ENCODE measurements at regions not wholly inside any gene's neighbourhood (a gene's known extent, or its start where the extent isn't known, plus 50 kb on each side); places are given as distances from the start of the nearest gene placed in this dataset.

DNA sequence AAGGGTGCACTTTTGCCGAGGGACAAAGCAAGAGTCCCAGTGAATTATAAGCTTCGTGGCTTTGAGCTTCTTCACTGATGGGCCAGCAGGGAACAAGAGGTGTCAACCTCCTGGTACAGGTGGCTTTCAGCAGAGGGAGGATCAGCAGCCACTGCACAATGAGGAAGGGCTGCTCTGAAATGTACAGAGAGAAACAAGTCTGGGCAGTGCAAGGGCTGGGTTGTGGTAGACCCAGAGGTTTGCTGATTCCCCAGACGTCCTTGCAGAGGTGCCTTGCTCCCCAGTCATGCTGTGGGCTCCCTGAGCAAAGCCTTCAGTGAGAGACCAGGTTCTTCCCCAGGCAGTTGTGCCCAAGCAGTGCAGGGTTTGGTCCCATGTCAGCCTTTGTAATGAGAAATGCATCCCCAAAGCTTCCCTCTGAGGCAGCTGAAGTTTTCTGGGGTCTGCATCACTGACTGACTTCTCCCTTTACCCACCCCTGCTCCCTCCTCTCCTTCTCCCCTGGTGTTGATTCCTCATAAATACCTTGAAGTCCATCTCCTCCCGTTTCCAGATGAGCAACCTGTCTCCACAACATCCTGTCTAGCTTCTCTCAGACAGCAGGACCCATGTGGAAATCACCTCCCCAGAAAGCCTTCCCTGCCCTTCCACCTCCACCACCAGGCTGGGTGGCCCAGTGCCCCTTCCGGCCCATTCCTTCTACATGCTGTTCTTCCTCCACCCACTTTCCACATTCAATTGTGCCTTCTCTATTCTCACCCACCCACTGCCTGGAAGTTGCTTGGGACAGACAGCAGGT, 599.6 kb upstream of the ADAMTS16 start:
- no peak for DNase-seq

DNA sequence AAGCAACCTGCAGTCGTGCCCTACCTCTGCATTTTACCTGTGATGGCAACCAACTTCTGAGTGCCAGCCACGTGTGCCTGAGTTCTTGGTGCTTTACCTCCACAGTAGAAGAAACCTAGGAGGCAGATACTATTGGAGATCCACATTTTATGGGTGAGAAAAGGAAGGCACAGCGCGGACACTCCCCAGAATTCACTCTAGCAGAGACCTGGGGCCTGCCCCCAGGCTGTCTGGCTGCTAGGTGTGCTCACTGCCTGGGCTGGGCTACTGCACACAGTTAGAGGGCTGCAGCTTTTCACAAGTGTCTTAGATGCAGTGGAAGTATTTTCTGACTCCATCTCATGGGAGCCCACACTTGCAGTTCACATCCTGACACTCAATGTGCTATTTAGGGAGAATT, 598.8 kb upstream of the ADAMTS16 start:
- no peak for DNase-seq

DNA sequence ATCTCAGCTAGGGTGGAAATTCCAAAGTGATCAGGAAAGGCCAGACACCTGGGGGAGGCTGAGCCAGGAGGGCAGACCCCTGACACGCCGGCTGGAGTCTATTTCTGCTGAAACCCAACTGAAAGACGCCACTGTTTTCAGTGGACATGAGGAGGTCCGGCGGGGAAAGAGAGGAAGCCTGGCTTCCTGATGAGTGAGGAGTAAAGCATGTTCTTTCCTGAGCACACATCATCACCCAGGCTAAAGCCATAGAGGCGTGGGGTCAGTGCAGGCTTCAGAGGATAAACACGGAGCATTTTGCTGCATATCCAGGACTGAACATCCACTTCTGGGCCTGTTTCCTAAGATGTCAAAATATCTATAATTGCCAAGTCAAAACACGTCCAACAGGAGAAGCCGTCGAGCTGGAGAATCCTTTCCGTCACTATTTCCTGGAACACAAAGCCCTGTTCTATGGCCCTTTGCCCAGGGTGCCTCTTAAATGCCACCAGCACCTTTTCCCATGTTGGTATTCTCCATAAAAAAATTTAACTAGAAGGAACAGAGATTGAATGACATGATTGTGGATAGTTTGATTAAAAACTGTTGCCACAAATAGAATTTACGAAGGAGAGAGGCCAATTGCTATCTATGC, 597.9 kb upstream of the ADAMTS16 start:
- no peak for DNase-seq

DNA sequence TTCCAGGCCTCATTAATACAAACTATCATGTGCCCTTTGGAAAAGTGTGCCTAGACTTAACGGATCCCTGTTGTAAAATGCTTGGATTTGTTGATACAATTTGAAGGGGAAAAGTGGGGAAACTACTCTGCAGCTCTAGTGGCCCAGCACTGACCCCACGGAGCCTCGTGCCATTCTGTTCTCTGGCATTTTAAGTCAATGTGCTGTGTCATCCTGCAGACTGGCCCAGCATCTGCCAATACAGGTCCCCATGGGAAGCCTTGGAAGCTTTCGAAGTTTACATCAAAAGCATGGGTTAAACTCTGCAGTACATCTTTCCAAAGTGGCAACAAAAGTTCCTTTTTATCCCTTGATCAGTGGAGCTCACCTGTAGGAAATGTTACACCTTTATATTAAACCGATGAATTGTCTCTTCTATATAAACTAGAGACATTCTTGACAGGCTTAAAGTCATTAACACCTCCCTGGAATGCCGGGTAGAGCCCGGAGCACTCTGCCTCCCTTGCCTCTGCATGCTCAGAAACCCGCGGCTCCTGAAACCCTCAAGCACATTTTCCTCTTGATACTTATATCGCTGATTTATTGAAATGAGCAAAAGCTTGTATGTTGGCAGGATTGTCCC, 596.0 kb upstream of the ADAMTS16 start:
- DNase-seq = no peak

DNA sequence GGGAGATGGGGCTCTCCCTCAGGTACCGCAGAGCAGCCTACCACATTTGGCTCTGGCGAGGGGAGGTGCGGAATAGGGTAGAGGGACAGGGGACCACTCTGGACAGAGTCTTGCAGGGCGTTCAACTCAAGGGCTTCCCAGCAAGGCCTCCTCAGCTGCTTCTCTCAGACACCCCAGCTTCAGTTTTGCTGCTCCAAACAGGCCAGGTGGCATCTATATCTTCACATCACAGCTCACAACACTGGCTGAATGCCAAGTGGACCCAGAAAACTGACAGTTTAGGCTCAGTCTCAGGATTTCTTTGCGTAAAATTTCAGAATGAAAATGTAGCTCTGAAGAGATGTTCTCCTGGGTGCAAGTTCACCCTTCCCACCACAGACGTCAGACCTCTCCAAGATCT, 592.6 kb upstream of the ADAMTS16 start:
- DNase-seq = no peak

DNA sequence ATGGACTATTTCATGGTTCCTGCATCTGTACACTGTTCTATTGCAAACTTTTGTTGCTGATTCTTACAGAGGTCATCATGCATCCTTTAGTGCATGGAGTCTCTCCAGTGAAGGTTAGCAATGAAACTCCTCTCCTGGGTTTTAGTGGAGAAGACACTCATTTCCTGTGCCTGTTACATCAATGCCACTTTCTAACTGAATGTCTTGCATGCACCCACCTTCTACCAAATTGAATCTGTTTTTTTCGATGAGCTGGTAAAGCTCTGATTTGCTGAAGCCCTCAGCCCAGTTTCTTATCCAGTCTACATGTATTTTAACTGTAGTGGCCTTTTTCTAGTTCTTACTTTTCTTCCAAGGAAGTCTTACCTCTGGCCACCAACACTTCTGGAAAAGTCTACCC, 591.8 kb upstream of the ADAMTS16 start:
- DNase-seq = no peak

DNA sequence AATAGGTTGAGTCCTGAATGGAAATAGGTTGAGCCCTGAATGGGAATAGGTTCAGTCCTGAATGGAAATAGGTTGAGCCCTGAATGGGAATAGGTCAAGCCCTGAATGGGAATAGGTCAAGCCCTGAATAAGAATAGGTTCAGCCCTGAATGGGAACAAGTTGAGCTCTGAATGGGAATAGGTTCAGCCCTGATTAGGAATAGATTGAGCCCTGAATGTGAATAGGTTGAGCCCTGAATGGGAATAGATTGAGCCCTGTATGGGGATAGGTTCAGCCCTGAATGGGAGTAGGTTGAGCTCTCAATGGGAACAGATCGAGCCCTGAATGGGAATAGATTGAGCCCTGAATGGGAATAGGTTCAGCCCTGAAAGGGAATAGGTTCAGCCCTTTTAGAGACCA, 590.8 kb upstream of the ADAMTS16 start:
- DNase-seq = no peak

DNA sequence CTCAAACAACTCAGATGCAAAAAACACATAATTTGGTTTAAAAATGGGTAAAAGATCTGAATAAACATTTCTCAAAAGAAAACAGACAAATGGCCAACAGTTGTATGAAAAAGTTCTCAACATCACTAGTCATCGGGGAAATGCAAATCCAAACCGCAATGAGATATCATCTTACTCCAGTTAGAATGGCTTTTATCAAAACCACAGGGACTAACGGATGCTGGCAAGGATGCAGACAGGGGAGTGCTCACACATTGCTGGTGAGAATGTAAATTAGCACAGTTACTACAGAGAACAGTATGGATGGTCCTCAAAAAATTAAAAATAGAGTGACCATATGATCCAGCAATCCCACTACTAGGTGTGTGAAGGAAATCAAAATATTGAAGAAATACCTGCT, 589.1 kb upstream of the ADAMTS16 start:
- DNase-seq = no peak

DNA sequence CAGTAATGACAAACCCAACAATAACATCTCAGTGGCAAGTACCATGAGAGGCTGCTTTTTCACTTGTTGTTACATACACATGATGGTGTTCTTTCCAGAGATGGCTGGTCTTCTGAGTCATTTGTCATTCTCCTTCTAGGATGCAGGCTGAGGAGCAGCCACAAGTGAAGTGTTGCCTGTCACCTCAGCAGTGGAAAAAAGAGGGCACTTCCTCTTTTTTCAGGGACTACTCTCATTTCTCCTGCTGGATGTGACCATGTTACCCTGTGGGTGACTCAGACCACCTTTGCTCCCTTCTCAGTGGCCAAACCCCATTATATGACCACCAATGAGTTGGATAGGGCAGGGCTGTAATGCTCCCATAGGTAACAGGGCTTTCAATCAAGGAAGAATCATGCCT, 587.0 kb upstream of the ADAMTS16 start:
- no peak for DNase-seq

DNA sequence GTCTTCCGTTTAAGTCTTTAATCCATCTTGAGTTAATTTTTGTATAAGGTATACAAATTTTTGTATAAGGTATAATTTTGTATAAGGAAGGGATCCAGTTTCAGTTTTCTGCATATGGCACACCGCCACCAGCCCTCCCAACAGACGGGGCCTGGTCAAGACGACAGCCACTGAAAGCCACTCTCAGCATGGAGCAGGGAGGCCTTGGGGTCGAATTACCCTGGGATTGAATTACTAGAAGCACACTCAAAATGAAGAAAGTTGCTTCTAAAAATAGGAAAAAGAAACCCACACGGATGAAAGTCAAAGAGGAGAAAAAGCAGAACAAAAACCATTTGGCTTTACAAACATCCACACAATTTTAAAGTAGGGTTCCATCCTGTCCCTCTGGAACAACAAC, 586.2 kb upstream of the ADAMTS16 start:
- no peak for DNase-seq

DNA sequence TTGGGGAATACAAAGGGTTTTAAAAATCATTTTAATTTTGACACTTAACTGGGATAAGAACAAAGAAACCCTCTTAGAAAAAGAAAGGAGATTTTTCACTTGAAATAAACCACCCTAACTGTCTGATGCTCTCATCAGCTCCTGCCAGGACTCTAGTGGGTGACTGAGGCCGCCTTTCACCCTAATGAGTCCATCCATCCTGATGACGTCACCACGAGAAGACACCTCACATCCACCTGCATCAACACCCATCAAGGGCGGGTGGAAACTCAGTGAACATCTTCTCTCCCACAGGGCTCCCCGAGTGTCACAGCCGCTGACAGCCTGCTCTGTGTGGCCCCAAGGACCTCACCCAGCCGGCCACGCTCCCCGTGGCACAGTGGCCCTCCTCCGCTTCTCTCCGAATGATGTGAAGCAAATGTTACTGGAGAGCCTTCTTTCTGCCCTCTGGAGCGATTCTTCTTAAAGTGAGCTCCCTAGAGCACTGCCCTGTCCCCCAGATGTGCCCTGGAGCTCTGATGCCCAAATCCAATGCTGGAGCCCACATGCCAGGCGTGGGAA, 584.3 kb upstream of the ADAMTS16 start:
- no peak for DNase-seq

DNA sequence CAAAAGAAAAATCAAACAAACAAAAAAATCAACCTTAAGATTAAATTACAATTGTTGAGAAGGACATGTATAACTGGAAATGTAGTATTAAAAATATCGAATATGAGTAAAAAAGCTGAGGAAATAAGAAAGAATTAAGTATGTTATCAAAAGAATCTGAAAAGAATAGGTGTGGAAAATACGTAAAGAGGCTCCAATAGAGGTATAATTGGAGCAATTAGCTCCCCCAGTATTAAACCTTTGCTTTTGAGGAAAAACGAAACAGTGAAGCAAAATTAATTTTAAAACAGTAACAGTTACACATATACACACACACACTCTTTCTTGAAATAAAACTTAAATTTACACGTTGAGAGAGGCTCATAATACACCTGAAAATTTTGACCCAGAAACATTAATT, 578.7 kb upstream of the ADAMTS16 start:
- no peak for DNase-seq

DNA sequence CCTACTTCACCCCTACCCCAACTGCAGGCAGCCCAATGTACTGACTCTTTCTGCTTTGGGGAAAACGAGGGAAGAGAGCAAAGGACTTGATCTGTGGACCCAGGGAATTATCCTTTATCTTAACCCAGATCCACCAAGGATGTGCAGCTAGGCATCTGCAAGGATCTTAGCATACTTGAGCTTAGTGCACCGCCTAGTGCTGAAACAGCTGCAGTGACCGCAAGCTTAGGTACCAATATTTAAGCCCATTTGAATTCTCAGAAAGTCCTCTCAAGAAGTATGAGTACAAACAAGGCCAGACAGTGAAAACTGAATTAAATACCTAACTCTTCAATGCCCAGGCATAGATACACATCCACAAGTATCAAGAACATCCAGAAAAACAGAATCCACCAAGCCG, 576.7 kb upstream of the ADAMTS16 start:
- DNase-seq = no peak

DNA sequence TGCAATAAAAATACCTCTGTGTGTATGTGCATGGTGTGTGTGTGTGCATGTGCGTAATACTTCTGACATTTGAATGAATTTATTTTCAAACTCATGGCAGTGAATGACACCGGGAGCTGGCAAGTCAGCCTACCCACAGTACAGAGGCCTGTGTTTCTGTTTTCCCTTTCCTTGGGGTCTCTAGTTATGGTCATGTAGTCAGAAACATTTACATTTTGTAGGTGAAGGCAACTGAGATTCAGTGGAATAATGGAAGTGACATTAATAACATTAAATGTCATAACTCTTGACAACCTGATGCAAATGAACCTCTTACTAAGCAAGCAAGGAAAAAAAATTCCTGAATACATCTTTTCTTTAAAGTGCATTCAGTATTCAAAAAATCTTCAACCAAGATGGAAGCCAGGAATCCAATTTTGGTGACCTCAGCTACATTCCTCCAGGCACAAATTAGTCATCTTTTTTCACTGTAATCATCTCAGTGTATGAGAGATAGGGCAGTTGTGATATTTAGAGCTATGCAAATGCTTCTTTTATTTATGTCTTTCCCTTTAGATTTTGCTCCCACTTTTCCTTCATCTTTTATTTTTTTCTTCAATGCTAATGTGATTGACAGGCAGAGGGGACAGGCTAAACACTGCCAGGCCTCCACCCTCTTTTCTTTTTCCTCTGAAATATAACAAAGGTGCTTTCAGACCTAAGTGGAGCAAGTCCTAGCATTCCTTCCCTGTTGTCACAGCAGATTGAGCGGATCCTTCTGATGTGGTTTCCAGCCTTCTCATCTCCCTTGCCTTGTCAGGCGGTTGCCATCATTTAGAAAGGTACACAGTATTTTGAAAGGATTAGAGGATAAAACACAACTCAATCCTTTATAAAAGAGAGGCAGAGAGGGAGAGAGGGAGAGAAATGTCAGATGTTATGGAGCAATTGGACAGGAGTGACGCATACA, 569.8 kb upstream of the ADAMTS16 start:
- no peak for DNase-seq

DNA sequence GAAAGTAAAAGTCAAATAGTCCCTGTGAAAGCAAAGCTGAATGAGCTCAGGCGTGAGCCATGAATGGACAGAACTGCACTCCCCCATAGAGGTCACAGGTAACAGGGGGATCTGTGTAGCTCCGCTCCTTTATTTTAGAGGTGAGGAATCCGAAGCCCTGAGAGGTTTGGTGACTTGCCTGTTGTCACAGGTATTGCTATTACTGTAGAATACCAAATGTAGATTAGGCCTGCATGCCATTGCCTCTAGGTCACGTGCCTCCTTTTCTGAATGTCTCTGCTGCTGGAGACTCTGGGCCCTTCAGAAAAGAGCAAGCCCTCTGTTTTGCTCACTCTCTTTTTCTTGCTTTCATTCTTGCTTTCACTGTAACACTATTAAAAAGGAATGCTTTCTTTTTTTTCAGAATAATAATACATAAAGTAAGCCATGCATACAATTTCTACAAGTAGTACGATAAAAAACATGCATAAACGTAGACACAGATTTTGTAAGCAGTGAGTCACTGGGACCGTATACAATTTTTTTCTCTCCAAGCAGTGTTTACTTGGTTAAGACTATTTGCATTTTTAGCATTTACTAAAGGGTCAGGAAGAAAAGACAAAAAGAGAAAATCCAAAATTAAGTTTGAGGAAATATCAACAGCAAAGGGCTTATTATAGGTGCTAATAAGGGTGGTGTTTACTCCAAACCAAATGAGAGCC, 568.7 kb upstream of the ADAMTS16 start:
- DNase-seq = no peak

DNA sequence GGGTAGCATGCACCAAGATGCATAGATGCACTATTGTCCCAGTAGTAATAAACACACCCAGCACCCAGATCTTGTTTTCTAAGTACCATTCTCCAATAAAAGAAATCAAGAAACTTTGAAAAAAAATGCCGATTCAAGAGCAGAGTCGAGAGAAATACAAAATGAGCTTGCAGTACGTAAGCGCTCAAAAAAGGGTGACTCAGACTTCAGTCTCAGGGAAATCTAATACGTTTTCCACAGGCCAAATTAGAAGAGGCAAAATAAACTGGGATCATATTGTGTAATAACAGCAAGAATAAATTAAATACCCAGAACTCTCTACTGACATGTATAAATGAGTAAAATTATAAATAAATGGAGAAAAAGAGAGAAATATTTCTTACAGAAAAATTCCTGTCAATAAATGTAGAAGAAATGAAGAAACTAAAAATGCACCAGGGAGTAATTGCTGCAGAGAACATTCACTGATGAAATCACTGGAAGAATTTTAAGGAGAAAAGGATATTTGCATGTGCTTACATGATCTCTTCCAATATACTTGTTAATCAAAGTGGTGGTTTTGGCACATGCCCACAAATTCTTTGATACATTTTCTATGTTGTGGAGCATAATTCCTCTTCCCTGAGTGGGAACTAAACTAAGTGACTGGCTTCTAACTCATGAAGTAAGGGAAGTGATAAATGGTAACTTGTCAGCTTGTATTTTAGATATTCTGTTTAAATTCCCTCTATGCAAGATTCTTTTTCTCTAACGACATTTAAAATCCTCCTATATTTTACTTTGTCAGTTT, 567.6 kb upstream of the ADAMTS16 start:
- no peak for DNase-seq

DNA sequence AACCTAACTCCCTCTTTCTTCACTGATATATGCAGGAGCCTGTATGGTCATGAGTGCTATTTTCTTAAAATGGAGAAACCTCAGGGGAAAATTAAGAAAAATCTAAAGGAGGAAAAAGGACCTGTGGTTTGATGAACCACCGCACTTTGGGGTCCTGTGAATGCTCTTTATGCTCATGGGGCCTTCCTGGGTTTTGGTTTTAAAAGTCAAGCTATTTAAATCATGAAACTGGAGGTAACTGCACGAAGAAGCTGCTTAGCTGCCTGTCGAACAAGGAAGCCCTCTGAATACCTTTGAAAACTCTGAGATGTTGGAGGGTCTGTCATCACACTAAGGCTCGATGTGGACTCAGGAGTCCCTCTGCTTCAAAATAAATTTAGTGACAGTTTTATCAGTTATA, 564.5 kb upstream of the ADAMTS16 start:
- no peak for DNase-seq

DNA sequence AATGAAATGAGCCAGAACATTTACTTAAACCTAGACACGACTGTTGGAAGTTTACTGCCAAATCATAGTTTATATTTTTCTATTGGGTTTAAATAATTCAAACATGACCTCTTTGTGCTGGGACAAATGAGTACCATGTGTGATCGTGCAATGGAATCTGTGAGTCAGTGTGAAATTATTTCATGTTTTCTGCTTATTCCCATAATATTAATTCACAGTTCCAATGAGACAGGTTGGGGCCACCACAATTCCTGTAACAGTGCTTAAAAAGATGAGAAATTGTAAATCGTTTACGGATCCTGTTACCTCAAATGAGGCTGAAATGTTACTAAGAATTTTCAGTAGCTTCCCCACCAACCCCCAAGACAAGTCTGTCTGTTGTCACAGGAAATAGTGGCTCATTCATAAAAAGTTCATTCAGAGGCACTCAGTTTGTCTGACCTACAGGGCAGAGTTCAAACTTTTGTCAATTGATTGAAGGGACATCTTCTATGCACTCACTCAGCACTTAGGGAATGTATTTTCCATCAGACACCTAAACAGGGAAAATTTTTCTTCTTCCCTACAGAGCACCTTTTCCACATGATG, 563.9 kb upstream of the ADAMTS16 start:
- DNase-seq = no peak

DNA sequence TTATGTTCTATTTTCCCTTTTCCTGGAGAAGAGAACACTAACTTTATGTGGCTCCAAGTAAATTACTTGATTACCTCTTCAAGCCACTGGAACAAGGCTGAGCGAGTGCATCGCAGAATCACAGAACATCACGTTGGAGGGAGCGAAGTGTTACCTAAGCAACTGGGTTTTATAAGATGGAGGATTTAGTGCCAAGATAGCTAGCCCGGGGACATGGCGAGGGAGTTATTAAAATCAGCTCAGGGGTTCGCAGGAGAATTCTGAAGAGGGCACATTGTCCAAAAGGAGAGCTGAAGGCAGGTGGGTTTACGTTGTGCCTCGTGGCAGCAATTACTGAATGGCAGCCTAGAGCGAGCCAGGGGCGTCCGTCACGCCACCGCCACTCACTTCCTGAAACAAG, 563.2 kb upstream of the ADAMTS16 start:
- DNase-seq = no peak

DNA sequence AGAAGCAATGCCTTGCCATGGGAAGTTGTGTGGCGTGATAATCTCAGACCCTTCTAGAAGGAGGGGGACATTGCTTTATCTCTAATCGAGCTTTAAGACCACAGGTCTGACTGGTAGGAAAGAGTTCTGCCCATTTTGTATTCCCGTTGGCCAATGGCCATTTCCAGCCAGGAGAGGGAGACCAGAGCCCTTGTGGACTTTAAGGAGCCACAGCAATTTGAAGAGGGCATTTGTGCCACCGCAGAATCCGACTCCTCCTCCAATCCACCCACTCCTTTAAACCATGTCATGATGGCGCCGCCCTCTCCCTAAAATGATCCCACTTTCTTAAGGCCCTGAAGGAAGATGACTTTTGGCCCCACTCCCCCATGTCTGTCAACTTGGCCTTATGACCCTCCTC, 560.5 kb upstream of the ADAMTS16 start:
- no peak for DNase-seq

DNA sequence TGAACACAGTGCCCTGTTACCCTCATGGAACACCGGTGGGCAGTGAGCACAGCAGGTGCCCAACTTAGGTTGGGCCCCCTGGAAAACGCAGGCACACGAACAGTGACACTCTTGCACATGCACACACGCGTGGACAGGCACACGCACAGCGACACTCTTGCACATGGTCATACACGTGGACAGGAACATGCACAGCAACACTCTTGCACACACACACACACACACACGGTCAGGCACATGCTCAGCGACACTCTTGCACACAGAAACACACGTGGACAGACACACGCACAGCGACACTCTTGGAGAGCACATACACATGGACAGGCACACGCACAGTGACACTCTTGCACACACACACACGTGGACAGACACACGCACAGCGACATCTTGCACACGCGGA, 559.4 kb upstream of the ADAMTS16 start:
- no peak for DNase-seq
